Muscle layer of colon (tissue), 2 donors: ENCODE measurements at regions not wholly inside any gene's neighbourhood (a gene's known extent, or its start where the extent isn't known, plus 50 kb on each side); places are given as distances from the start of the nearest gene placed in this dataset.

Source experiments
- H3K27ac ChIP-seq: one replicate; pipeline ENCODE4 v1.7.0; 2013; ENCODE audit warnings: low read depth, mild to moderate bottlenecking, low read length, moderate library complexity
- H3K27me3 ChIP-seq, 2 donors: one replicate each; pipeline ENCODE4 v1.7.0; 2013; ENCODE audit warnings: low read length in 2 of 2, mild to moderate bottlenecking in 2 of 2; ENCODE audit not compliant: insufficient read depth in 2 of 2, control insufficient read depth in 1 of 2
- H3K36me3 ChIP-seq: one replicate; pipeline ENCODE4 v1.7.0; 2013; ENCODE audit warnings: mild to moderate bottlenecking, low read length; ENCODE audit not compliant: insufficient read depth
- H3K4me1 ChIP-seq: one replicate; pipeline ENCODE4 v1.7.0; 2013; ENCODE audit warnings: mild to moderate bottlenecking, low read length; ENCODE audit not compliant: insufficient read depth
- H3K4me3 ChIP-seq, 2 donors: one replicate each; pipeline ENCODE4 v1.7.0; 2013; ENCODE audit warnings: low read length in 2 of 2, low read depth in 1 of 2, mild to moderate bottlenecking in 1 of 2, moderate library complexity in 1 of 2
- H3K9ac ChIP-seq: one replicate; pipeline ENCODE4 v1.7.0; 2013; ENCODE audit warnings: low read length
- H3K9me3 ChIP-seq: one replicate; pipeline ENCODE4 v1.7.0; 2013; ENCODE audit warnings: mild to moderate bottlenecking, low read length
- donor health status: abdominal sarcoma.
- donor health status: Adenocarcinoma of cecum.

GRCh38 chr6:105804424-105804823 lies 281.7 kb upstream of the PRDM1 start:
- H3K4me3 ChIP-seq, result no peak overlapping the region
- H3K9ac ChIP-seq, result no peak overlapping the region
- no peak overlapping the region for H3K27ac ChIP-seq
- no peaks in the 10 kb centered on the region for H3K36me3 ChIP-seq
- H3K27me3 ChIP-seq, result no peaks in the 10 kb centered on the region
- H3K4me1 ChIP-seq, result no peaks in the 10 kb centered on the region
- H3K9me3 ChIP-seq, result no peaks in the 10 kb centered on the region

GRCh38 chr6:105804000-105804399 lies 282.1 kb upstream of the PRDM1 start:
- Histone ChIP-seq H3K4me3 (no peak overlapping the region), H3K27ac (no peak overlapping the region), H3K9ac (no peak overlapping the region), H3K36me3 (no peaks in the 10 kb centered on the region), H3K9me3 (no peaks in the 10 kb centered on the region), H3K27me3 (no peaks in the 10 kb centered on the region), H3K4me1 (peaks cover 4% of the 10 kb centered on the region)

GRCh38 chr6:105803442-105803841 lies 282.7 kb upstream of the PRDM1 start:
- peaks cover 8% of the 10 kb centered on the region for H3K4me1 ChIP-seq
- H3K36me3 ChIP-seq, result no peaks in the 10 kb centered on the region
- no peaks in the 10 kb centered on the region for H3K27me3 ChIP-seq
- no peak overlapping the region for H3K27ac ChIP-seq
- no peak overlapping the region for H3K9ac ChIP-seq
- H3K4me3 ChIP-seq, result no peak overlapping the region
- H3K9me3 ChIP-seq, result no peaks in the 10 kb centered on the region

- Histone ChIP-seq H3K9ac (no peak overlapping the region), H3K4me1 (peaks cover 8% of the 10 kb centered on the region), H3K27ac (no peak overlapping the region), H3K9me3 (no peaks in the 10 kb centered on the region), H3K4me3 (no peak overlapping the region), H3K36me3 (no peaks in the 10 kb centered on the region), H3K27me3 (no peaks in the 10 kb centered on the region)
These were observed 283.4 kb upstream of the PRDM1 start for GRCh38 chr6:105802703-105803102.

- Histone ChIP-seq H3K36me3 (no peaks in the 10 kb centered on the region), H3K27ac (no peak overlapping the region), H3K27me3 (no peaks in the 10 kb centered on the region), H3K9ac (no peak overlapping the region), H3K9me3 (no peaks in the 10 kb centered on the region), H3K4me1 (peaks cover 8% of the 10 kb centered on the region), H3K4me3 (no peak overlapping the region)
These were observed 285.3 kb upstream of the PRDM1 start for GRCh38 chr6:105800871-105801270.

- peaks cover 8% of the 10 kb centered on the region for H3K4me1 ChIP-seq
- no peaks in the 10 kb centered on the region for H3K27me3 ChIP-seq
- no peaks in the 10 kb centered on the region for H3K36me3 ChIP-seq
- no peak overlapping the region for H3K27ac ChIP-seq
- H3K9ac ChIP-seq, result no peak overlapping the region
- no peaks in the 10 kb centered on the region for H3K9me3 ChIP-seq
- H3K4me3 ChIP-seq, result no peak overlapping the region
These were observed 285.7 kb upstream of the PRDM1 start for GRCh38 chr6:105800398-105800797.

- H3K4me3 ChIP-seq, result no peak overlapping the region
- H3K9me3 ChIP-seq, result no peaks in the 10 kb centered on the region
- peaks cover 8% of the 10 kb centered on the region for H3K4me1 ChIP-seq
- no peaks in the 10 kb centered on the region for H3K36me3 ChIP-seq
- H3K9ac ChIP-seq, result no peak overlapping the region
- no peaks in the 10 kb centered on the region for H3K27me3 ChIP-seq
- H3K27ac ChIP-seq, result no peak overlapping the region
These were observed 287.1 kb upstream of the PRDM1 start for GRCh38 chr6:105799056-105799455.

GRCh38 chr6:105797983-105798453 lies 288.1 kb upstream of the PRDM1 start:
- Histone ChIP-seq H3K27ac (no peak overlapping the region), H3K9ac (no peak overlapping the region), H3K36me3 (no peaks in the 10 kb centered on the region), H3K27me3 (no peaks in the 10 kb centered on the region), H3K4me1 (peaks cover 8% of the 10 kb centered on the region), H3K9me3 (no peaks in the 10 kb centered on the region), H3K4me3 (no peak overlapping the region)

GRCh38 chr6:105797286-105797979 lies 288.7 kb upstream of the PRDM1 start:
- H3K9me3 ChIP-seq, result no peaks in the 10 kb centered on the region
- H3K4me1 ChIP-seq, result peaks cover 8% of the 10 kb centered on the region
- no peaks in the 10 kb centered on the region for H3K27me3 ChIP-seq
- no peak overlapping the region for H3K27ac ChIP-seq
- H3K4me3 ChIP-seq, result no peak overlapping the region
- no peaks in the 10 kb centered on the region for H3K36me3 ChIP-seq
- H3K9ac ChIP-seq, result no peak overlapping the region

GRCh38 chr6:105795913-105796517 lies 290.1 kb upstream of the PRDM1 start:
- Histone ChIP-seq H3K27ac (no peak overlapping the region), H3K9ac (no peak overlapping the region), H3K4me1 (peaks cover 8% of the 10 kb centered on the region)

GRCh38 chr6:105795366-105795765 lies 290.8 kb upstream of the PRDM1 start:
- H3K27me3 ChIP-seq, result no peaks in the 10 kb centered on the region
- H3K9ac ChIP-seq, result no peak overlapping the region
- H3K27ac ChIP-seq, result no peak overlapping the region

More at GRCh38 chr6:105795913-105796517, 290.1 kb upstream of the PRDM1 start:
- no peaks in the 10 kb centered on the region for H3K36me3 ChIP-seq
- no peaks in the 10 kb centered on the region for H3K9me3 ChIP-seq
- no peak overlapping the region for H3K4me3 ChIP-seq
- no peaks in the 10 kb centered on the region for H3K27me3 ChIP-seq

GRCh38 chr6:105794870-105795269 lies 291.3 kb upstream of the PRDM1 start:
- H3K9me3 ChIP-seq, result no peaks in the 10 kb centered on the region
- H3K4me3 ChIP-seq, result no peak overlapping the region
- H3K4me1 ChIP-seq, result peaks cover 8% of the 10 kb centered on the region
- no peaks in the 10 kb centered on the region for H3K27me3 ChIP-seq
- H3K36me3 ChIP-seq, result no peaks in the 10 kb centered on the region
- no peak overlapping the region for H3K9ac ChIP-seq
- H3K27ac ChIP-seq, result no peak overlapping the region

More at GRCh38 chr6:105795366-105795765, 290.8 kb upstream of the PRDM1 start:
- Histone ChIP-seq H3K4me1 (peaks cover 8% of the 10 kb centered on the region), H3K9me3 (no peaks in the 10 kb centered on the region), H3K4me3 (no peak overlapping the region), H3K36me3 (no peaks in the 10 kb centered on the region)
